ENCODE measurements at regions not wholly inside any gene's neighbourhood (a gene's known extent, or its start where the extent isn't known, plus 50 kb on each side); places are given as distances from the start of the nearest gene placed in this dataset.
"Not testable (repeated sequence)": the region's sequence is repeated elsewhere in the genome, so short reads cannot be mapped to it uniquely, and the experiment has no call there.

- no peak for DNase-seq
- intact Hi-C loops (cut with DNase I), result no loop called here
Observed at GRCh38 chr15:56568466-56569167, 103.7 kb upstream of the MNS1 start.

GRCh38 chr15:56557415-56557814 lies 92.5 kb upstream of the MNS1 start:
- no peak for DNase-seq
- intact Hi-C loops (cut with DNase I), result no loop called here

- no peak for DNase-seq
- intact Hi-C loops (cut with DNase I), result no loop called here
Observed at GRCh38 chr15:56553486-56553885, 88.5 kb upstream of the MNS1 start.

DNA sequence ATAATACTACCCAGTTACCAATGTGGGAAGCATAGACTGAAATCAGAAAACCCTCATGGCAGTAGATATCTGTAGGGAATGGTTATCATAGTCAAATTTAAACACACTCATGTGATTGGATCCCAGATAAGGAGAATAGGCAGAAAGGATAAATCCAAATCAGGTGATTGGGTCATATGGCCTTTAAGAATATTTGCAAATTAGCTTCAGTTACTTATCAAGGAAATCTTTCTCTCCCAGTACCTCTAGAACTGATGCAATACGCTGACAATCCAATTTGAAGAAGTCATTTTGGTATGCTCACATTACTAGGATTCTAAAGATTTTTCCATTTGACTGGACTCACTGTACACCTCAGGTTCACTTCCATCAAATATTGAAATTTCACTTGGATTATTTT lies 87.7 kb upstream of the MNS1 start:
- intact Hi-C loops (cut with DNase I), result no loop called here
- DNase-seq, result no peak

- DNase-seq; intact Hi-C loops (cut with DNase I): not testable (repeated sequence)
Observed at GRCh38 chr15:56540570-56540969, 75.6 kb upstream of the MNS1 start.

DNA sequence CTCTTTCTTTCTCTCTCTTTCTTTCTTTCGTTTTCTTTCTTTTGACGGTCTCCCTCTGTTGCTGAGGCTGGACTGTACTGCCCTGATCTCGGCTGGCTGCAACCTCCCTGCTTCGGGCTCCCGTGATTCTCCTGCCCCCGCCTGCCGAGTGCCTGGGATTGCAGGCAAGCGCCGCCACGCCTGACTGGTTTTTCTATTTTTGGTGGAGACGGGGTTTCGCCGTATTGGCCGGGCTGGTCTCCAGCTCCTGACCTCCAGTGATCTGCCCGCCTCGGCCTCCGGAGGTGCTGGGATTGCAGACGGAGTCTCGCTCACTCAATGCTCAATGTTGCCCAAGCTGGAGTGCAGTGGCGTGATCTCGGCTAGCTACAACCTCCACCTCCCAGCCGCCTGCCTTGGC lies 75.2 kb upstream of the MNS1 start:
- DNase-seq; intact Hi-C loops (cut with DNase I): not testable (repeated sequence)

DNA sequence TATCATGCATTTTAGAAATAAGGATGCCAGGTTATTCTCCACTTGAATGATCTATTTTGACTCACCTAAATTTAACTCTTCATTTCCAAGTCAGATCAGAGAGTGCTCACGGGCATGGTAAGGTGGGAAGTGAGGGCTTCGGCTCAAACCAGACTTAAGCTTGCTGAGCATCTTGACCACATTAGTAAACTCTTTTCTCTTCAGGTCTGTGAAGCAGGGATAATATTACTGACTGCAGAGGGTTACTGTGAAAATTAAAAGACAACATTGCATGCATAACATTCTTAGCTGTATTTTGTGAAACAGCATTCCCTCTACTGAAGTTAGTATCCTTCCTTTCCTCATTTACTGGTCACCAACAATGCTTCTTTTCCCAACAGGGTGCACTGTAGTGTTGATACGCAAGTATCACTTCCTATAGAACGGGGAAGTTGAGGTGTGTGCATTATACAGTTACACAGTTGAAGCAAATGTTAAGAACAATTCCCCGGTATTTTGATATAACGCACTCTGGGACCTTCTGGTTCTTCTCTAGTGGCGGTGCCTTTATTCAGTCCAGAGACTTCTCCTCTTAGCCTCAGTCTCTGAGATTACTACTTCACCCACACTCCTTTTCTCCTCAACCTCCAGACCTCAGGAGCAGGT lies 74.1 kb upstream of the MNS1 start:
- DNase-seq, result no peak
- intact Hi-C loops (cut with DNase I), result no loop called here

DNA sequence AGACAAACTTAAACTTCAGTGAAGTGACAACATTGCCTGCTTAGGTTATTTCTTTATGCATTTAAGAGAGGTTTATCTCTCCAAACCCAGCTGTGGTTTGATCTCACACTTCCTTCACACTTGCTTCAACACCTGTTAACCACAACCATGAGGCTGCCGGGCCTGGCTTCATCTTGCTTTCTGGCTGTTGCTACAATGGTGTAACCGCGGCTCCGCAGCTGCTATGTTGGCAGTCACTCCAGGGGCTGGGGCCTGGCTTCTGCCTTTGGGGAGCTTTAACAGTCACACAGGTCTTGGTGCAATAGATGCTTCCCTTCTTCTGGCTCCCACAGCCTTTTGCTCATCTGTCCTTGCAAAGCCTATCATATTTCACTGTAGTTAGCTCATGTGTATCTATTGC lies 72.9 kb upstream of the MNS1 start:
- peak in 1 of 42 donors; percentile 19 for DNase-seq
- intact Hi-C loops (cut with DNase I), result no loop called here

DNA sequence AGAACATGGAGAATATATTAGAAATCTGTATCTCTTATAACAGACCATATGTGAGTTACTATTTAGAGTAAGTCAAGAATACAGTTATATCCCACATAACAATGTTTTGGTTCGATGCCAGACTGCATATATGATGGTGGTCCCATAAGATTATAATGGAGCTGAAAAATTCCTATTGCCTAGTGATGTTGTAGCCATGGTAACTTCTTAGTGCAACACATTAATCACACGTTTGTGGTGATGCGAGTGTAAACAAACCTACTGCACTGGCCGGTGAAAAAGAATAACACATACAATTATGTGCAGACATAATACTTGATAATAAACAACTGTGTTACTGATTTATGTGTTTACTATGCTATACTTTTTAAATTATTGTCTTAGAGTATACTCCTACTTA lies 69.8 kb upstream of the MNS1 start:
- no peak for DNase-seq

DNA sequence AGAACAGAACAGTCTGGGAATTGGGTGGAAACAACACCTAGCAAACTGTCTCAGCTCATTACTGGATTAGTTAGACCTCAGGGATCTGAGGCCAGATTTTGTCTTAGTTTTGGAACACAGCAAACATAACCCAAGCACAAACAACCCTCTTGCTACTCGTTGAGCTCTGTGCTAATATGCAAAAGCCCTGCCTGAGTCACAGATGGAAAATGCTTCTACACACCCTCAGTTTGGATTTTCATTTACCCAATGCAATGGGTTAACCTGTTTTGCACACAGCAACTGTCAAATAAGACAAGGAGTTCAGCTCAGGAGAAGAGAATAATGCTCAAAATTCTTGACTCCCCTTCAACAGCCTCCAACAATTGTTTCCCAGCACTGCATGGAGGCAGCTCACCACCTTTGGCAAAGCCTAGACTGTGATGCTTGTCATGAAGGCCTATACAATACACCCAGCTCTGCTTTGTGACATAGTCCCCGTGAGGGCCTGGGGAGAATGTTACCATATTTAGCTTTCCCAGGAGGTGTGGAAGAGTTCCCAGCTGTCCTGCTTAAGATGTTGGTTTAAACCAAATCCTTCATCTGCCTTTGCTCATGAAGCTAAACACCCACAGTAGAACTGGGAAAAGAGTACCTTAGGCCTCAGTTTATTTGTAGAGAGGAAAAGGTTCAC lies 68.9 kb upstream of the MNS1 start:
- DNase-seq, result no peak
- intact Hi-C loops (cut with DNase I), result no loop called here

More for the DNA sequence above, 69.8 kb upstream of the MNS1 start:
- intact Hi-C loops (cut with DNase I), result no loop called here

DNA sequence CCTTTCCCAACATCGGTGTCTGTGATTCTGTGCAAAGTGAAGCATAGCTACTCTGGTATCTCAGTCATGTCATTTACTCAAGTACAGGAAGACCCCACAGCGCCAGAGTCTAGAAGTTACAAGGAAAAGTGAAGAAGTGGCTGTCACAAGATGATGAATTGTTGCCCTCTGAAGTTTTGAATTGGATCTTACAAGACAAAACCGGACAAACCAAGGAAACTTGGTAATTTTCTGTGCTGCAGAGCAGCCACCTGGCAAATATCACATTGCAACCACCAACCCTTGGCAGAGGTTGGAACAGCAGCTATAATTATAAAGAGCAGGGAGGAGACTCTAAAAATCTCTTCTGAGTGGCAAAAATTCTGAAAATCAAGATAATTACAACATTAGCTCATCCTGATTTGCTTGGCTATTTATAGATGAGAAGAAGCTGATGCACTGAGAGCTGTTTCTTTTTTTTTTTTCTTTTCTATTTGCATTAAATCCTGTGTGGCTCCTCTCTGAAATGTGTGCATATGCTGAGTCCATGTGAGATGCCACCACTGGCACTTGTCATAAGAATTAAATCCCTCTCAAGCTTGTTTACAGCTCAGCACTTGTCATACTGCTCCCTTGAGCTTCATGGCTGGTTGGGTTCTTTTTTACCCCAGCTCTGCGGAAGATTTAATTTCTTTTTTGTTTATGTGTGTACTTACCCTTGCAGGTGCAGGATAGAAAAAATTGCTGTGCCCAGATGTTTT lies 68.0 kb upstream of the MNS1 start:
- DNase-seq, result peak in 6 of 42 donors; percentile 11 to 49 (median 16)
- intact Hi-C loops (cut with DNase I), result no loop called here

DNA sequence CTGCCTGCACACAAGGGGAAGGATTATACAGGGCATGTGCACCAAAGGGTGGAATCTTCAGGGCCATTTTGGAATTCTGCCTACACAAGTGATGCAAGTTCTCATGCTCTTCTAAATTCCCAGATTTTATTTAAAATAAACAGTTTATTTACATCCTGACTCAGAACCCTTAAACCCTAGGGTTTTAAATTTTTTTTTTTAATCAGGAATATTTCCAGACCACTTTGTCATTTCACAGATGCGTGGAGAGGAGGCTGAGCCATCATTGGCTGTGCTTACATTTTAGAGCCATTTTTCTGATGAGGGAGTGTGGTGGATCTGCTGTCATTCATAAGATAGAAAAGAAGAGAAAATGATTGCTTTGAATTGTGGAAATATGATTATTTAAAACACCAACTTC lies 65.2 kb upstream of the MNS1 start:
- no peak for DNase-seq
- intact Hi-C loops (cut with DNase I), result no loop called here

DNA sequence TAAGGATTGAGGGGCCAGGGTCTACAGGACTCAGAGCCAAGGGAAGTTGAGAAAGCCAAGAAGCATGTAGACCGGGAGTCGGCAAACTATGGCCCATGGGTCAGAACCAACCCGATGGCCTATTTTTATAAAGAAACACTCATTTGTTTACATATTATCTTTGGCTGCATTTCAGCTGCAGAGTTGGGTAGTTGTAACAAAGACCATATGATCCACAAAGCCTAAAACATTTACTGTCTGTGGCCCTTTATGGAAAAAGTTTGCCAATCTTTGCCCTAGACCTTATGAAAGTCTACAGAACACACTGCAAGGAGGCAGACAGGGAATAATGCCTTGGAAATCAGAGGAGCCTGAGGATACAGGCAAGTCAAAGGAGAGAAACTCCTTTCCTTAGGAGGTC lies 63.2 kb upstream of the MNS1 start:
- no peak for DNase-seq
- intact Hi-C loops (cut with DNase I), result no loop called here

DNA sequence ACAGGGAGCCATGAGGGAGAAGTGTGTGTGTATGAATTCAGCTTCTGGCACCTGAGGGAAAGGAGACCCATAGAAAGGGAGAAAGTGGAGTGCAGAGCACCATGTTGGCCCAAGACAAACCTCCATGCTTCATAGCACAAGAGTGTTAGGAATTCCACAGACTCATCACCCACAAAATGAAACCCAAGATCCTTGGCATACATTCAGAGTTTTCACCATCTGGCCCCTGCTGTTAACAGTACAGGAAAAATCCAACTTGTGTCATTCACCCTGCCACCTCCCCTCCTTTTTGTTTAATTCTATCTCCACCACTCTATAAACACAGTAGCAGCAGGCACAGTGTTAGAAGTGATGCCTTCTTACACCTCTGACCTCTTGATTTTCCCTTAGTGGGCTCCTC lies 60.0 kb upstream of the MNS1 start:
- no peak for DNase-seq
- intact Hi-C loops (cut with DNase I), result no loop called here

DNA sequence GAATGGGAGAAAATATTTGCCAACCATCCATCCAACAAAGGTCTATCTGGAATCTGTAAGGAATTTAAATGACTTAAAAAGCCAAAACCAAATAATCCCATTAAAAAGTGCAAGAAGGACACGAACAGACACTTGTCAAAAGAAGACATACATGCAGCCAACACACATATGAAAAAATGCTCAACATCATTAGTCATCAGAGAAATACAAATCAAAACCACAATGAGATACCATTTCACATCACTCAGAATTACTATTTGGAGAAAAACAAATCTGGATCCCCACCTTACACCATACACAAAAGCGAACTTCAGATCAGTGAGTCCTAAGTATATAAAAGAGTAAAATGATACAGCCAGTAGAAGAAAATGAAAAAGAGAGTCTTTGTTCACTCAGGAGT lies 58.6 kb upstream of the MNS1 start:
- intact Hi-C loops (cut with DNase I), result no loop called here
- no peak for DNase-seq

- intact Hi-C loops (cut with DNase I), result no loop called here
- DNase-seq, result no peak
Observed at GRCh38 chr15:56519000-56519399, 54.1 kb upstream of the MNS1 start.

All from head of caudate nucleus (tissue), 42 donors.